ENCODE measurements at regions not wholly inside any gene's neighbourhood (a gene's known extent, or its start where the extent isn't known, plus 50 kb on each side); places are given as distances from the start of the nearest gene placed in this dataset.

DNA sequence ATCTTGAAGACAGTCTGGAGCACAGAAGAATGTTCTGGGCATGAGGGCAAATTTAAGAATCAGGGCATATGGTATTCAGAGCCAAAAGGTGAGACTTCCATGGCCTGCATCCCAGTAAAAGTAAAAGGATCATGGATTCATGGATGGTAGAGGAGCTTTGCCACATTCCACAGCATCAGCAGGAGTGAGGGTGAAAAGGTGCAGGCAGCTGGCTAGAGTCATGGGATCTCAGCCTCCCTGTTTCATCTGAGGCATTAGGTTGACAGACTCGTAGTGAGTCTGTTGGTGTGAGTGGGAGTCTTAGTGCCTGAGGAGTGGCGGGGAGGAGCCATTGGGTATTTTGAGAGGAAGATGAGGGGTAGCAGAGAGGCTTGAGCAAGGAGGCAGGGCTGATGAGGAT is 301.6 kb downstream of the CYP26B1 start:
- TF ChIP-seq, protein P1, sequence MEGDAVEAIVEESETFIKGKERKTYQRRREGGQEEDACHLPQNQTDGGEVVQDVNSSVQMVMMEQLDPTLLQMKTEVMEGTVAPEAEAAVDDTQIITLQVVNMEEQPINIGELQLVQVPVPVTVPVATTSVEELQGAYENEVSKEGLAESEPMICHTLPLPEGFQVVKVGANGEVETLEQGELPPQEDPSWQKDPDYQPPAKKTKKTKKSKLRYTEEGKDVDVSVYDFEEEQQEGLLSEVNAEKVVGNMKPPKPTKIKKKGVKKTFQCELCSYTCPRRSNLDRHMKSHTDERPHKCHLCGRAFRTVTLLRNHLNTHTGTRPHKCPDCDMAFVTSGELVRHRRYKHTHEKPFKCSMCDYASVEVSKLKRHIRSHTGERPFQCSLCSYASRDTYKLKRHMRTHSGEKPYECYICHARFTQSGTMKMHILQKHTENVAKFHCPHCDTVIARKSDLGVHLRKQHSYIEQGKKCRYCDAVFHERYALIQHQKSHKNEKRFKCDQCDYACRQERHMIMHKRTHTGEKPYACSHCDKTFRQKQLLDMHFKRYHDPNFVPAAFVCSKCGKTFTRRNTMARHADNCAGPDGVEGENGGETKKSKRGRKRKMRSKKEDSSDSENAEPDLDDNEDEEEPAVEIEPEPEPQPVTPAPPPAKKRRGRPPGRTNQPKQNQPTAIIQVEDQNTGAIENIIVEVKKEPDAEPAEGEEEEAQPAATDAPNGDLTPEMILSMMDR (IDR thresholded peaks at IDR 0.05; ENCODE audit: insufficient read depth, low read length), result no peak
- TF ChIP-seq POLR2AphosphoS5 (IDR thresholded peaks at IDR 0.05; ENCODE audit: low read depth), result no peak

Measured in HL-60 (cell line).